ENCODE measurements at regions not wholly inside any gene's neighbourhood (a gene's known extent, or its start where the extent isn't known, plus 50 kb on each side); places are given as distances from the start of the nearest gene placed in this dataset.

GRCh38 chr4:106773076-106773905 lies 262.8 kb downstream of the DKK2 start:
- H3K36me3 ChIP-seq (ENCODE audit: control insufficient read depth in 2 of 2, insufficient read depth in 2 of 2, low read length in 2 of 2) = no peaks in the 10 kb centered on the region
- H3K4me1 ChIP-seq (ENCODE audit: control insufficient read depth in 2 of 2, insufficient read depth in 2 of 2, low read length in 2 of 2) = no peaks in the 10 kb centered on the region
- no peaks in the 10 kb centered on the region for H3K9me3 ChIP-seq (ENCODE audit: control insufficient read depth in 2 of 2, low read length in 2 of 2)
- H3K4me3 ChIP-seq (ENCODE audit: low read length in 2 of 2) = no peak overlapping the region
- H3K27ac ChIP-seq (ENCODE audit: low read depth in 2 of 2, low read length in 2 of 2) = no peak overlapping the region
- H3K27me3 ChIP-seq (ENCODE audit: control insufficient read depth in 2 of 2, insufficient read depth in 2 of 2, low read length in 2 of 2) = no peaks in the 10 kb centered on the region
- no peak overlapping the region for H3K9ac ChIP-seq (ENCODE audit: low read depth in 1 of 2, low read length in 2 of 2)

DNA sequence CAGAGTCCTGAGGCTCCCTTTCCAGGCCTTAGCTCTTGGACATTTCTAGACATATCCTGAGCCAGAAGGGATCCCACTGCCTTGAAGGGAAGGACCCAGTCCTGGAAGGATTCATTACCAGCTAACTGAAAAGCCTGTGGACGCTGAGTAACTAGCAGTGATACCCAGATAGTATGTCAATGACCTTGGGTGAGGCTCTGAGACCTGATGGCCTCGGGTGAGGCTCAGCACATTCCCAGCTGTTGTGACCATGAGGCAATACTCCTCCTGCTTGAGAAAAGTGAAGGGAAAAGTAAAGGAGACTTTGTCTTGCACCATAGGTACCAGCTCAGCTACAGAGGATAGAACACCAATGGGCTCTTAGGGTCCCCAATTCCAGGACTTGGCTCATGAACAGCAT lies 268.1 kb downstream of the DKK2 start:
- Histone ChIP-seq H3K27me3 (ENCODE audit: control insufficient read depth in 2 of 2, insufficient read depth in 2 of 2, low read length in 2 of 2) (no peaks in the 10 kb centered on the region), H3K36me3 (ENCODE audit: control insufficient read depth in 2 of 2, insufficient read depth in 2 of 2, low read length in 2 of 2) (no peaks in the 10 kb centered on the region), H3K9me3 (ENCODE audit: control insufficient read depth in 2 of 2, low read length in 2 of 2) (no peaks in the 10 kb centered on the region), H3K9ac (ENCODE audit: low read depth in 1 of 2, low read length in 2 of 2) (no peak overlapping the region), H3K27ac (ENCODE audit: low read depth in 2 of 2, low read length in 2 of 2) (no peak overlapping the region), H3K4me1 (ENCODE audit: control insufficient read depth in 2 of 2, insufficient read depth in 2 of 2, low read length in 2 of 2) (no peaks in the 10 kb centered on the region), H3K4me3 (ENCODE audit: low read length in 2 of 2) (no peak overlapping the region)

GRCh38 chr4:106766519-106766918 lies 269.6 kb downstream of the DKK2 start:
- H3K9ac ChIP-seq (ENCODE audit: low read depth in 1 of 2, low read length in 2 of 2) = no peak overlapping the region
- no peaks in the 10 kb centered on the region for H3K4me1 ChIP-seq (ENCODE audit: control insufficient read depth in 2 of 2, insufficient read depth in 2 of 2, low read length in 2 of 2)
- no peaks in the 10 kb centered on the region for H3K27me3 ChIP-seq (ENCODE audit: control insufficient read depth in 2 of 2, insufficient read depth in 2 of 2, low read length in 2 of 2)
- H3K36me3 ChIP-seq (ENCODE audit: control insufficient read depth in 2 of 2, insufficient read depth in 2 of 2, low read length in 2 of 2) = no peaks in the 10 kb centered on the region
- H3K9me3 ChIP-seq (ENCODE audit: control insufficient read depth in 2 of 2, low read length in 2 of 2) = no peaks in the 10 kb centered on the region
- H3K27ac ChIP-seq (ENCODE audit: low read depth in 2 of 2, low read length in 2 of 2) = no peak overlapping the region
- H3K4me3 ChIP-seq (ENCODE audit: low read length in 2 of 2) = no peak overlapping the region

DNA sequence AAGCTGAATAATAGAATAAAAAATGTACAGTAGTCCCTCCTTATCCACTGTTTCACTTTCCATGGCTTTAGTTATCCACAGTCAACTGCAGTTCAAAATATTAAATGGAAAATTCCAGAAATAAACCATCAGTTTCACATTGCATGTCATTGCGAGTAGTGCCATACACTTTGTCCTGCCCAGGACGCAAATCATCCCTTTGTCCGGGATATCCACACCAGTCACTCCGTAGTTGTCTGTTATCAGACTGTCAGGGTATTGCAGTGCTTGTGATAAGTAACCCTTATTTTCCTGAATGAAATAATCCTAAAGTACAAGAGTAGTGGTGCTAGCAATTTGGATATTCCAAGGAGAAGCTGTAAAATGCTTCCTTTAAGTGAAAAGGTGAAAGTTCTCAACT lies 271.3 kb downstream of the DKK2 start:
- Histone ChIP-seq H3K27me3 (ENCODE audit: control insufficient read depth in 2 of 2, insufficient read depth in 2 of 2, low read length in 2 of 2) (no peaks in the 10 kb centered on the region), H3K9me3 (ENCODE audit: control insufficient read depth in 2 of 2, low read length in 2 of 2) (no peaks in the 10 kb centered on the region), H3K4me1 (ENCODE audit: control insufficient read depth in 2 of 2, insufficient read depth in 2 of 2, low read length in 2 of 2) (no peaks in the 10 kb centered on the region), H3K36me3 (ENCODE audit: control insufficient read depth in 2 of 2, insufficient read depth in 2 of 2, low read length in 2 of 2) (no peaks in the 10 kb centered on the region), H3K4me3 (ENCODE audit: low read length in 2 of 2) (no peak overlapping the region), H3K27ac (ENCODE audit: low read depth in 2 of 2, low read length in 2 of 2) (no peak overlapping the region), H3K9ac (ENCODE audit: low read depth in 1 of 2, low read length in 2 of 2) (no peak overlapping the region)

DNA sequence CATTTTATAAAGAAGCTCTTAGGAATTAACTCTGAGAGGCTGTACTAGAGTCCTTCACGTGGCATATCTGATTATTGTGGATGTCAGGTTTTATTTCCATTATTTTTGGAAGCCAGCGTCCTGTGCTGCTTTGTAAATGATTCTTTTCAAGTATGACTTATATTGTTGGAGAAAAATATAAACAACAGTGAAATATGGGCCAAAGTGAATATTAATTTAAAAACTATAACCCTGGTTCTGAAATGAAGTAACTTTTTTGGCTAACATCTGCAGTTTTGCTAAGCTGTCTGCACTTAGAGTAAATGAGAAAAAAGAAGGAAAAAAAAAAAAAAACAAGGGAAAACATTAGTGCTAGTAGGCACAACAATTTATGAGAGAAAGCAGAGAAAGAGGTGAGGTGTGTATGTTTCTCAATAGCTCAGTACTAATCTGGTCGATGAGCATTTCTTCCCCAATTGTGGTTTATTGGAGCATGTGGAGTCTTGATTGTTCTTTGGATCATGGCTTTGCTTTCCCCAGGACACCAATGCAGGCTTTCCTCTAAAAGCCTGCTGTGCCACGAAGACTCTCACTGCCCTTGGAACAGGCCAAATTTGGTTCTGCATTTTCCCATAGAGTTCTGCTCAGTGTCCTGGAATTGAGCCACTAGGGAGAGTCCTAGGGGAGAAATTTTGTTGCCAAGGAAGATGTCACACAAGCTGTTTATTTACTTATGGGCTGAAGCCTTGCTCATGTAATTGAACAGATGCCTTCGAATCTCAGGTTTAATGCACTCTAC lies 273.3 kb downstream of the DKK2 start:
- Histone ChIP-seq H3K36me3 (ENCODE audit: control insufficient read depth in 2 of 2, insufficient read depth in 2 of 2, low read length in 2 of 2) (no peaks in the 10 kb centered on the region), H3K27me3 (ENCODE audit: control insufficient read depth in 2 of 2, insufficient read depth in 2 of 2, low read length in 2 of 2) (no peaks in the 10 kb centered on the region), H3K9me3 (ENCODE audit: control insufficient read depth in 2 of 2, low read length in 2 of 2) (no peaks in the 10 kb centered on the region), H3K27ac (ENCODE audit: low read depth in 2 of 2, low read length in 2 of 2) (no peak overlapping the region), H3K9ac (ENCODE audit: low read depth in 1 of 2, low read length in 2 of 2) (no peak overlapping the region), H3K4me1 (ENCODE audit: control insufficient read depth in 2 of 2, insufficient read depth in 2 of 2, low read length in 2 of 2) (no peaks in the 10 kb centered on the region), H3K4me3 (ENCODE audit: low read length in 2 of 2) (no peak overlapping the region)

GRCh38 chr4:106753426-106753825 lies 282.7 kb downstream of the DKK2 start:
- no peaks in the 10 kb centered on the region for H3K36me3 ChIP-seq (ENCODE audit: control insufficient read depth in 2 of 2, insufficient read depth in 2 of 2, low read length in 2 of 2)

DNA sequence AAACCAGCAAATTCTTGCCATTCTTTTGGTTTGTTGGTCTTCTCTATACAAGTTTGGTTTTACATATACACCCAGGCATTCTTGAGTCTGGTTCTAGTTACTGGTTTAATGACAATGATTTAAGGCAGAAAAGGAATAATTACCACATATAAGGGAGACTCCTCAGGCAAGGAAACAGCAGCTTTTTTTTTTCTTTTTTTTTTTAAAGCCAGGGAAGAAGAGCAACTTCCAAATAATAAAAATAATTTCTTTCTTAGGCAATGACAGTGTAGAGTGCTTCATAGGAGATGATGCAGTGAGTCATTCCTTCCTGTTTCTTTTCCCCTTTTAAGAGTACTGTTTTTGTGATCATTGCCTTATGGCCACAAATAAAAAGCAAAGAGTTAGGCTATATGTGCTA lies 289.7 kb downstream of the DKK2 start:
- H3K9ac ChIP-seq (ENCODE audit: low read depth in 1 of 2, low read length in 2 of 2) = no peak overlapping the region
- no peak overlapping the region for H3K4me3 ChIP-seq (ENCODE audit: low read length in 2 of 2)
- H3K4me1 ChIP-seq (ENCODE audit: control insufficient read depth in 2 of 2, insufficient read depth in 2 of 2, low read length in 2 of 2) = no peaks in the 10 kb centered on the region
- H3K36me3 ChIP-seq (ENCODE audit: control insufficient read depth in 2 of 2, insufficient read depth in 2 of 2, low read length in 2 of 2) = no peaks in the 10 kb centered on the region
- H3K9me3 ChIP-seq (ENCODE audit: control insufficient read depth in 2 of 2, low read length in 2 of 2) = no peaks in the 10 kb centered on the region
- no peaks in the 10 kb centered on the region for H3K27me3 ChIP-seq (ENCODE audit: control insufficient read depth in 2 of 2, insufficient read depth in 2 of 2, low read length in 2 of 2)
- H3K27ac ChIP-seq (ENCODE audit: low read depth in 2 of 2, low read length in 2 of 2) = no peak overlapping the region

More at GRCh38 chr4:106753426-106753825, 282.7 kb downstream of the DKK2 start:
- no peak overlapping the region for H3K27ac ChIP-seq (ENCODE audit: low read depth in 2 of 2, low read length in 2 of 2)
- no peaks in the 10 kb centered on the region for H3K4me1 ChIP-seq (ENCODE audit: control insufficient read depth in 2 of 2, insufficient read depth in 2 of 2, low read length in 2 of 2)
- H3K9ac ChIP-seq (ENCODE audit: low read depth in 1 of 2, low read length in 2 of 2) = no peak overlapping the region
- H3K27me3 ChIP-seq (ENCODE audit: control insufficient read depth in 2 of 2, insufficient read depth in 2 of 2, low read length in 2 of 2) = no peaks in the 10 kb centered on the region
- H3K4me3 ChIP-seq (ENCODE audit: low read length in 2 of 2) = no peak overlapping the region
- no peaks in the 10 kb centered on the region for H3K9me3 ChIP-seq (ENCODE audit: control insufficient read depth in 2 of 2, low read length in 2 of 2)

GRCh38 chr4:106738121-106738520 lies 298.0 kb downstream of the DKK2 start:
- no peaks in the 10 kb centered on the region for H3K4me1 ChIP-seq (ENCODE audit: control insufficient read depth in 2 of 2, insufficient read depth in 2 of 2, low read length in 2 of 2)
- H3K36me3 ChIP-seq (ENCODE audit: control insufficient read depth in 2 of 2, insufficient read depth in 2 of 2, low read length in 2 of 2) = no peaks in the 10 kb centered on the region
- no peak overlapping the region for H3K27ac ChIP-seq (ENCODE audit: low read depth in 2 of 2, low read length in 2 of 2)

GRCh38 chr4:106718548-106718947 lies 317.6 kb downstream of the DKK2 start:
- Histone ChIP-seq H3K36me3 (ENCODE audit: control insufficient read depth in 2 of 2, insufficient read depth in 2 of 2, low read length in 2 of 2) (no peaks in the 10 kb centered on the region), H3K9ac (ENCODE audit: low read depth in 1 of 2, low read length in 2 of 2) (no peak overlapping the region), H3K4me3 (ENCODE audit: low read length in 2 of 2) (no peak overlapping the region), H3K4me1 (ENCODE audit: control insufficient read depth in 2 of 2, insufficient read depth in 2 of 2, low read length in 2 of 2) (no peaks in the 10 kb centered on the region), H3K27ac (ENCODE audit: low read depth in 2 of 2, low read length in 2 of 2) (no peak overlapping the region), H3K9me3 (ENCODE audit: control insufficient read depth in 2 of 2, low read length in 2 of 2) (no peaks in the 10 kb centered on the region), H3K27me3 (ENCODE audit: control insufficient read depth in 2 of 2, insufficient read depth in 2 of 2, low read length in 2 of 2) (no peaks in the 10 kb centered on the region)

More at GRCh38 chr4:106738121-106738520, 298.0 kb downstream of the DKK2 start:
- H3K27me3 ChIP-seq (ENCODE audit: control insufficient read depth in 2 of 2, insufficient read depth in 2 of 2, low read length in 2 of 2) = no peaks in the 10 kb centered on the region
- no peak overlapping the region for H3K9ac ChIP-seq (ENCODE audit: low read depth in 1 of 2, low read length in 2 of 2)
- H3K9me3 ChIP-seq (ENCODE audit: control insufficient read depth in 2 of 2, low read length in 2 of 2) = no peaks in the 10 kb centered on the region
- H3K4me3 ChIP-seq (ENCODE audit: low read length in 2 of 2) = no peak overlapping the region

DNA sequence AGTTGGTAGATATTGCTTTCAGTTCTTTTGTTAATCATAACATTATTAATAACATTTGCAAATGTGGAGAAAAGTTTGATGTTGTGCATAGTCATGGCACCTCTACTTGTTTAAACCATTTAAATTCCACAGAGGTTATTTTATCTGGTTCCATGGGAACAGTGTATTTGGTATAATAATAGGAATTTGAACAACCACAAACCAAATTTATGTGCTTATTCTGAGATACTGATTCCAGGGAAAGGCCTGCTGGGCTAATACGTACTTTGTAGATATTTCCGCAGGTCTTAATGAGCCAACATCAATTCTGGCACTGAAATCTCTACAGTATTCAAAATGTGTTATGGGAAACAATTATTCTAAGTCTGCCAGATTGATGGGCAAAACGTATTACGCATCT lies 319.0 kb downstream of the DKK2 start:
- Histone ChIP-seq H3K36me3 (ENCODE audit: control insufficient read depth in 2 of 2, insufficient read depth in 2 of 2, low read length in 2 of 2) (no peaks in the 10 kb centered on the region), H3K9ac (ENCODE audit: low read depth in 1 of 2, low read length in 2 of 2) (no peak overlapping the region), H3K4me3 (ENCODE audit: low read length in 2 of 2) (no peak overlapping the region), H3K4me1 (ENCODE audit: control insufficient read depth in 2 of 2, insufficient read depth in 2 of 2, low read length in 2 of 2) (no peaks in the 10 kb centered on the region), H3K9me3 (ENCODE audit: control insufficient read depth in 2 of 2, low read length in 2 of 2) (no peaks in the 10 kb centered on the region), H3K27me3 (ENCODE audit: control insufficient read depth in 2 of 2, insufficient read depth in 2 of 2, low read length in 2 of 2) (no peaks in the 10 kb centered on the region), H3K27ac (ENCODE audit: low read depth in 2 of 2, low read length in 2 of 2) (no peak overlapping the region)
